Memory B cell (primary cell): ENCODE measurements at regions not wholly inside any gene's neighbourhood (a gene's known extent, or its start where the extent isn't known, plus 50 kb on each side); places are given as distances from the start of the nearest gene placed in this dataset.

Experiments
- ATAC-seq: fragments of 150-1000 bp; cut with Tn5 transposase; 2 replicates; pipeline ENCODE4 v1.10.0; 2021; ENCODE audit warnings: low read depth, mild to moderate bottlenecking, moderate library complexity
- DNase-seq, 2 donors: peaks; one replicate each; pipeline ENCODE4 v3.0.0; 2022; ENCODE audit warnings: low spot score in 2 of 2
- H3K27ac Mint-ChIP-seq: one replicate; pipeline ENCODE4 v1.8.0; 2022; ENCODE audit warnings: mild to moderate bottlenecking, moderate library complexity, mixed read lengths
- H3K27me3 Mint-ChIP-seq: one replicate; pipeline ENCODE4 v1.8.0; 2022; ENCODE audit warnings: mixed read lengths
- H3K36me3 Mint-ChIP-seq: one replicate; pipeline ENCODE4 v1.8.0; 2022; ENCODE audit warnings: mild to moderate bottlenecking, mixed read lengths
- H3K4me1 Mint-ChIP-seq: one replicate; pipeline ENCODE4 v1.8.0; 2022; ENCODE audit warnings: mixed read lengths
- H3K4me3 Mint-ChIP-seq: one replicate; pipeline ENCODE4 v1.8.0; 2022; ENCODE audit warnings: mild to moderate bottlenecking, moderate library complexity, mixed read lengths
- H3K9me3 Mint-ChIP-seq: one replicate; pipeline ENCODE4 v1.8.0; 2022; ENCODE audit warnings: mixed read lengths

DNA sequence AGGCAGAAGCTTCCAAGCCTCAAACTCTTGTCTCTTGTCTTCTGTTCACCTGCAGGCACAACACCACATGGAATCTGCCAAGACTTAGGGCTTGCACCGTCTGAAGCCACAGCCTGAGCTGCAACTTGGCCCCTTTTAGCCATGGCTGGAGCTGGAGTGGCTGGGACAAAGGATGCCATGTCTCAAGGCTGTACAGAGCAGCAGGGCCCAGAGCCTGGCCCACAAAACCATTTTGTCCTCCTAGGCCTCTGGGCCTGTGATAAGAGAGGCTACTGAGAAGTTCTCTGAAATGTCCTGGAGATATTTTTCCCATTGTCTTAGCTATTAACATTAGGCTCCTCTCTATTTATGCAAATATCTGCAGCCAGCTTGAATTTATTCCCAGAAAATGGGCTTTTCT, 330.8 kb downstream of the DTWD2 start:
- no peaks in the 10 kb centered on the region for H3K27me3 Mint-ChIP-seq
- H3K9me3 Mint-ChIP-seq, result peaks cover 22% of the 10 kb centered on the region
- peaks cover 2% of the 10 kb centered on the region for H3K36me3 Mint-ChIP-seq
- no peak overlapping the region for H3K4me3 Mint-ChIP-seq
- no peak for ATAC-seq
- no peaks in the 10 kb centered on the region for H3K4me1 Mint-ChIP-seq
- H3K27ac Mint-ChIP-seq, result no peak overlapping the region
- DNase-seq, result no peak

GRCh38 chr5:118653872-118654271, 334.5 kb downstream of the DTWD2 start:
- Mint-ChIP-seq H3K9me3 (peaks cover 14% of the 10 kb centered on the region), H3K4me1 (no peaks in the 10 kb centered on the region), H3K27me3 (no peaks in the 10 kb centered on the region), H3K4me3 (no peak overlapping the region), H3K36me3 (peaks cover 2% of the 10 kb centered on the region), H3K27ac (no peak overlapping the region)
- no peak for ATAC-seq
- DNase-seq, result no peak

DNA sequence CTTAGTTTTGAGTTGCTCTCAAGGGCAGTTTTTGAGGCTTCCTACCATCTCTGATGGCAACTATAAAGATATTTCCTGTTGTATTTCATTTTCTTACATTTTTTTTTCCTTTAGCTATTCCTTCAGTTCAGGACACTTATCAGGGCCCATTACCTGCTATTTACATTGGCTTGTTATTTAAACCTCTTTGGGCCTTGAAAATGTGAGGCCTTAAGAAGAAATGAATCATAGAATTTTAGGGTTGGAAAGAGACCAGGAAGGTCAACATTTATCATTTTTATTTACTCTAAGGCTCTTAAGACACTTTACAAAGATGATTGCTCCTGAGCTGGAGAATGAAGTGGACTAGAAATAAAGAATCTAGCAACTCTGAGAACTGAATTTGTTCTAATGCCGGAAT, 335.2 kb downstream of the DTWD2 start:
- no peaks in the 10 kb centered on the region for H3K27me3 Mint-ChIP-seq
- no peaks in the 10 kb centered on the region for H3K4me1 Mint-ChIP-seq
- DNase-seq, result no peak
- no peak overlapping the region for H3K27ac Mint-ChIP-seq
- ATAC-seq, result no peak
- peaks cover under 1% of the 10 kb centered on the region for H3K36me3 Mint-ChIP-seq
- H3K9me3 Mint-ChIP-seq, result peaks cover 11% of the 10 kb centered on the region
- no peak overlapping the region for H3K4me3 Mint-ChIP-seq

DNA sequence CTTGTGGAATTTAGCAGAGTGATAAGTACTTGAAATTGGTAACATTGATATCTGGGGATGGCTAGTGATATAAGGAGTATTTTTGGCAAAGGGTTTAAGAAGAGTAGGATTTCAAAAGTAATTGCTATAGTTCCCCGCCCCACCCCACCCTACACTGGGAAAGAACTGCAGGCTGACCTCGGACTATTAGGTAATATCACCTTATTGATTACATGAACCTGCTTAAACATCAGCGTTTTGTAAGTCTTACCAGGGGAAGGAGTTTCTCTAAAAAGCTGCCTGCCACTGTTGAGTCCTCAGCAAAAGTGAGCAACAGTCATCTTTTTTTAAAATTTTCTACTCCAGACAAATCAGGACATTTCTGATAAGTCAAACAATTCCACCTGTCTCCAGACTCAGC, 337.3 kb downstream of the DTWD2 start:
- no peaks in the 10 kb centered on the region for H3K4me1 Mint-ChIP-seq
- peaks cover 3% of the 10 kb centered on the region for H3K9me3 Mint-ChIP-seq
- DNase-seq (no peak), ATAC-seq (no peak)
- no peaks in the 10 kb centered on the region for H3K27me3 Mint-ChIP-seq
- no peaks in the 10 kb centered on the region for H3K36me3 Mint-ChIP-seq
- H3K27ac Mint-ChIP-seq, result no peak overlapping the region
- H3K4me3 Mint-ChIP-seq, result no peak overlapping the region

DNA sequence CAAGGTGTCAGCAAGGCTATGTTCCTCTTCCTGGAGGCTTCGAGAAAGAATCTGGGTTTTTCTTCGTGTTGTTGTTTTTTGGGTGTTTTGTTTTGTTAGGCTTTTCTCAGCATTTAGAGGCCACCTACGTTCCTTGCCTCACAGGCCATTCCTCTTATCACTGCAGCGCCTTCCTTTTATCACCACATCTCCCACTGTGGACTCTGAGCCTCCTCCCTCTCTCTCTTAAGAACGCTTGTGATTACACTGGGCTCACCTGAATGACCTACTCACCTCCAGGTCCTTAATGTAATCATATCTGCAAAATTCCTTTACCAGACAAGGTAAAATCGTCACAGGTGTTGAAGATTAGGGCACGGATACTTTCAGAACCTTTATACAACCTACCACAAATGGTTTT, 340.8 kb downstream of the DTWD2 start:
- Mint-ChIP-seq H3K9me3 (peaks cover 1% of the 10 kb centered on the region), H3K27ac (no peak overlapping the region), H3K36me3 (no peaks in the 10 kb centered on the region), H3K4me1 (no peaks in the 10 kb centered on the region), H3K27me3 (no peaks in the 10 kb centered on the region), H3K4me3 (no peak overlapping the region)
- ATAC-seq (no peak), DNase-seq (no peak)

DNA sequence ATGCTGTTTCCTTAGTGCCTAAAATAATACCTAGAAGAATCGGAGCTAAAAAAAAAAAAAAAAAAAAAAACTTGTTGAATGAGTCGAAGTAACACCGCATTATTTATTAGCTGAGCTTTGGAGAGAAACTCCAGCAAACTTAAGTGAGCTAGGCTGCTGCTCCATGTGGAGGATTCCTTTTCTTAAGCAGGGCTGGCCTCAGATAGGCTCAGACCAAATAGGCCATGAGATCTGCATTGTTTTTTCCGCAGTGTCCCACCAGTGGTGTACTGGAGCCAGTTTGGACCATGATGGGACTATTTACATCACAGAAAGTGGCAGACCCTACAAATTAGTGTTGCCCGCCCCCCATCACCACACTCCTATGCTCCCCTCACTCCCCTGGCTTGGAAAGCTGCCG, 341.4 kb downstream of the DTWD2 start:
- Mint-ChIP-seq H3K4me1 (no peaks in the 10 kb centered on the region), H3K27ac (no peak overlapping the region), H3K36me3 (no peaks in the 10 kb centered on the region), H3K9me3 (peaks cover 1% of the 10 kb centered on the region), H3K27me3 (no peaks in the 10 kb centered on the region), H3K4me3 (no peak overlapping the region)
- no peak for ATAC-seq
- no peak for DNase-seq

GRCh38 chr5:118637947-118638670, 350.2 kb downstream of the DTWD2 start:
- no peak overlapping the region for H3K27ac Mint-ChIP-seq
- no peak overlapping the region for H3K4me3 Mint-ChIP-seq
- H3K9me3 Mint-ChIP-seq, result peaks cover 20% of the 10 kb centered on the region
- no peaks in the 10 kb centered on the region for H3K27me3 Mint-ChIP-seq
- DNase-seq (no peak), ATAC-seq (no peak)
- no peaks in the 10 kb centered on the region for H3K4me1 Mint-ChIP-seq
- H3K36me3 Mint-ChIP-seq, result no peaks in the 10 kb centered on the region

DNA sequence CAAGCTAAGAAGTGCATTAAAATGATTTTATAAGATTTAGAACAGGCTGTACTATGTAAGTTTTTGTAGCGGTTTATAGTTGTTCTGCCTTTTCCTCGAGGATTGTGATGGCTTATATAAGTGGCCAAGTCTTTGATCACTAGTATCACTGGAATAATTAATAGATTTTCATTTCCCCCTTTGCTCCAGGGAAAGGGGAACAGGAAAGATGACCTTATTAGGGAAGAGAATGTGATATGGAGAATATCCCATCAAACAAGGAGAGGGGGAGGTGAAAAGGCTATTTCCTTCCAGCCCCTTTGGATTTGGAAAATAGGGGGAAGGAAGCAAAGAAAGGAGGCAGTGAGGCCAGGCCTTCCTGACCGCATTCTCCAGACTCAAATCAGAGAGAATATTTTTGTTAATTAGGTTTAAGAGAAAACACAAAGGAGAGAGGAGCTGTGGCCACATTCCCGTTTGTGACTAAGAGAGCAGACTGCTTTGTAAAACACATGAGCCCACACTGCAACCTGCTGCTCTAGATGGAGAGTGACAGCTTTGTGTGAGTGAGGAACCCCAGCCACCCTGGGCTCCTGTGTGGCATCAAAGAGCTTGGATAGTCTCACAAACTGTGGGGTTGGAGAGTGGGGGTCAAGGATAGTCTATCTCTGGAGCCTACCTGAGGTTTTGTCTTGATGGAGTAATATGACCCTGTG, 359.5 kb downstream of the DTWD2 start:
- DNase-seq (no peak), ATAC-seq (no peak)
- no peaks in the 10 kb centered on the region for H3K4me1 Mint-ChIP-seq

GRCh38 chr5:118620233-118620632, 368.1 kb downstream of the DTWD2 start:
- no peak overlapping the region for H3K4me3 Mint-ChIP-seq
- ATAC-seq, result no peak
- DNase-seq, result no peak
- H3K36me3 Mint-ChIP-seq, result no peaks in the 10 kb centered on the region
- H3K27ac Mint-ChIP-seq, result no peak overlapping the region
- H3K9me3 Mint-ChIP-seq, result no peaks in the 10 kb centered on the region
- H3K4me1 Mint-ChIP-seq, result no peaks in the 10 kb centered on the region
- peaks cover 2% of the 10 kb centered on the region for H3K27me3 Mint-ChIP-seq

More for the DNA sequence above, 359.5 kb downstream of the DTWD2 start:
- no peak overlapping the region for H3K4me3 Mint-ChIP-seq
- peaks cover 2% of the 10 kb centered on the region for H3K9me3 Mint-ChIP-seq
- H3K27me3 Mint-ChIP-seq, result no peaks in the 10 kb centered on the region
- no peaks in the 10 kb centered on the region for H3K36me3 Mint-ChIP-seq
- H3K27ac Mint-ChIP-seq, result no peak overlapping the region

DNA sequence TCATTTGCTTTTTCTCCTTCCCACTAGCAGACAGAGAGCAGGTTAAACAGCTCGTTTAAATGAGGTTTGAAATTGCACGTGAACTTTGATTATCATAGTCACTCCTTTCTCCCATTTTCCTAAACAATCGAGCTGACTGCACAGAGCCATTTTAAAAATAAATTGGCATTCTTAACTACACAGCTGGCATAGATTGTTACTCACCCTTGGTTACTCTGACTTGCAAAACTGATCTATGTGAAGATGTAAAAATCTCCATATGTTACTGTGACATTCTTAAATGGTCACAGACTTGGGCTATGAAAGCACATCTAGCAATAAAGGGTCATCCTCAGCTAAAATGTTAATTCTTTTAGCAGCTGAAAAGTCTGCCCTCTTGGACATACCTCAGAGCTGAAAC, 368.5 kb downstream of the DTWD2 start:
- Mint-ChIP-seq H3K27ac (no peak overlapping the region), H3K27me3 (peaks cover 2% of the 10 kb centered on the region), H3K9me3 (no peaks in the 10 kb centered on the region), H3K4me3 (no peak overlapping the region), H3K4me1 (no peaks in the 10 kb centered on the region), H3K36me3 (no peaks in the 10 kb centered on the region)
- ATAC-seq (no peak), DNase-seq (no peak)

DNA sequence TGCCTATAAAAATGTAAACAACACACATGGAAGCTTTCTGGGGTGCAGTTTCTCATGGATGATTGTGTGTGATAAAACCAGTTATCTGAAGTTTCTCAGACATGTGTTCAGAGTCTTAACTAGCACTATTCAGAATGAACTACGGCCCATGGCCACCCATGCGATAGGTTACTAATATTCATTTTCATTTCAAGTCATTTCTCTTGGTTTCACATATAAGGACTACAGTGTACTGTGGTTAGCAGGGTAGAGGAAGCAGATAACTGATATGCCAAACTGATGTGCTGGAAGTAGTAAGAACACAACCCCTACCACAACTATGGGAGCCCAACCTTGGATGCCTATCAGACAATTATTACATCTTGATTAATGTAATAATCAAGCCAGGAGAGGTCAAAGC, 372.1 kb downstream of the DTWD2 start:
- Mint-ChIP-seq H3K9me3 (no peaks in the 10 kb centered on the region), H3K27ac (no peak overlapping the region), H3K4me3 (no peak overlapping the region), H3K4me1 (no peaks in the 10 kb centered on the region), H3K27me3 (peaks cover 2% of the 10 kb centered on the region), H3K36me3 (no peaks in the 10 kb centered on the region)
- ATAC-seq (no peak), DNase-seq (no peak)

DNA sequence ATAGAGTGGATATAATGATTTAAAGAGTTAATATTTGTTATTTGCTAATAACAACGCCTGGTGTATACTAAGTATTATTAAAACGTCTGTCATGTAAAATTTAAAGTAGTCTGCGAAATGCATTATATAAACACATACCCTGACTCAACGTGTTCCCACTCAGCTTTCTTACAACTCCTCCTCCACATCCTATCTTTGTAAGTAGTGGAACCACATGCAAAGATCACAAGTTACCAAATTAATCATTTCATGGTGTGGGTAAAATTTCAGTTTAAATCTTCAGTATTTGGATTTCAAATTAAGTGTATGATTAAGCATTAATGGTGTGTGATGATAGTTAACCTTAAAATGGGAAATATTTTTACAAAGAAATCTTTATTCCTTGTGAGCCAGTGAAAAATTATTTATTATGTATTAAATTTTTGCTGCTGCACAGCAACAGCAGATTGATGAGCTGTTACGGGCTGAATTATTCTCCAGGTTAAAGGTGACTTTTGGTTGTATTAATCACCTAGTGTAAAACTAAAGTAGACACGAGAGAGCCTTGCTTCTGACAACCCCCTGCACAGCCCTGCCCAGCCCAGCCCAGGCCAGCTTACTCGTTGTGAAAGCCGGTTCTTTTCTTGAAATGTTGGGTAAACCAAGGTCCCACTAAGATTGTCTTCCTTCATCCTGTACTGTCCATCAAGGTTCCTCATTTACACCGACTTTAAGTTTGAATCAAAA, 373.5 kb downstream of the DTWD2 start:
- H3K4me1 Mint-ChIP-seq, result no peaks in the 10 kb centered on the region
- no peak overlapping the region for H3K27ac Mint-ChIP-seq
- no peak overlapping the region for H3K4me3 Mint-ChIP-seq
- H3K27me3 Mint-ChIP-seq, result peaks cover 2% of the 10 kb centered on the region
- ATAC-seq (no peak), DNase-seq (no peak)
- no peaks in the 10 kb centered on the region for H3K36me3 Mint-ChIP-seq
- no peaks in the 10 kb centered on the region for H3K9me3 Mint-ChIP-seq

GRCh38 chr5:118611332-118611945, 376.9 kb downstream of the DTWD2 start:
- Mint-ChIP-seq H3K9me3 (no peaks in the 10 kb centered on the region), H3K4me3 (no peak overlapping the region)

DNA sequence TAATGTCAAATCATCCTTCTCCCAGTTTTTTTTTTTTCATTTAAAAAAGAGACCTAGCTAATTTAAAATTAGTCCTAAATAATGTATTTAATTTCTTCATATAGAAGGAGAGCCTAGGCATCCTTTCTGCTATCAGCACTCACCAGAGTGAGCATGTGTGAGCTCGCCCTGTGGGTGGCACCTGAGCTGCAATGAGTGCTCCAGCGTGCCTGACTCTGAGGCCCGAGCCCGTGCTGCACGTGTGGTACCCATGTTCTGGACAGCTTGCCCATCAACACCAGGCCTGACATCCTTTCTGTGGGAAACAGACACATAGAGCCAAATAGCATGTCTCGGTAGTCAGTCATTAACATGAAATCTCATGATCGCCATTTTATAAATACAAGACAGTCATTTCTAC, 381.4 kb downstream of the DTWD2 start:
- no peak overlapping the region for H3K27ac Mint-ChIP-seq
- H3K27me3 Mint-ChIP-seq, result no peaks in the 10 kb centered on the region
- DNase-seq, result no peak
- no peaks in the 10 kb centered on the region for H3K36me3 Mint-ChIP-seq
- no peak for ATAC-seq
- H3K4me3 Mint-ChIP-seq, result no peak overlapping the region
- H3K4me1 Mint-ChIP-seq, result no peaks in the 10 kb centered on the region
- H3K9me3 Mint-ChIP-seq, result no peaks in the 10 kb centered on the region

More at GRCh38 chr5:118611332-118611945, 376.9 kb downstream of the DTWD2 start:
- Mint-ChIP-seq H3K27me3 (no peaks in the 10 kb centered on the region), H3K4me1 (no peaks in the 10 kb centered on the region), H3K36me3 (no peaks in the 10 kb centered on the region), H3K27ac (no peak overlapping the region)
- no peak for ATAC-seq
- DNase-seq, result no peak
